HG03432 (cell line): ENCODE measurements at regions not wholly inside any gene's neighbourhood (a gene's known extent, or its start where the extent isn't known, plus 50 kb on each side); places are given as distances from the start of the nearest gene placed in this dataset.
A peak's percentile ranks its signal among the peaks of the same experiment; 100 is the strongest.
"Not testable (repeated sequence)": the region's sequence is repeated elsewhere in the genome, so short reads cannot be mapped to it uniquely, and the experiment has no call there.

Source experiments
- ATAC-seq: cut with Tn5 transposase; IDR thresholded peaks from one replicate; pipeline ENCODE4 v1.9.1; 2021; ENCODE audit warnings: mild to moderate bottlenecking, moderate library complexity; ENCODE audit not compliant: unreplicated experiment

- peak; percentile 62 for ATAC-seq
Observed at GRCh38 chr20:53872561-53873229, 197.7 kb downstream of the BCAS1 start.

GRCh38 chr20:53872081-53872541, 198.3 kb downstream of the BCAS1 start:
- no peak for ATAC-seq

- ATAC-seq = no peak
Observed at GRCh38 chr20:53871541-53871940, 198.9 kb downstream of the BCAS1 start.

GRCh38 chr20:53870426-53871315, 199.7 kb downstream of the BCAS1 start:
- no peak for ATAC-seq

- ATAC-seq = peak; percentile 60
Observed at GRCh38 chr20:53869466-53870258, 200.7 kb downstream of the BCAS1 start.

- no peak for ATAC-seq
Observed at GRCh38 chr20:53867741-53868351, 202.5 kb downstream of the BCAS1 start.

GRCh38 chr20:53866794-53867740, 203.3 kb downstream of the BCAS1 start:
- peak; percentile 60 for ATAC-seq

- ATAC-seq = no peak
Observed at GRCh38 chr20:53865901-53866793, 204.2 kb downstream of the BCAS1 start.

GRCh38 chr20:53864765-53865683, 205.4 kb downstream of the BCAS1 start:
- ATAC-seq = not testable (repeated sequence)

GRCh38 chr20:53863923-53864641, 206.3 kb downstream of the BCAS1 start:
- not testable (repeated sequence) for ATAC-seq

- not testable (repeated sequence) for ATAC-seq
Observed at GRCh38 chr20:53863535-53863922, 206.9 kb downstream of the BCAS1 start.

GRCh38 chr20:53863039-53863438, 207.4 kb downstream of the BCAS1 start:
- ATAC-seq = not testable (repeated sequence)

GRCh38 chr20:53862490-53862889, 207.9 kb downstream of the BCAS1 start:
- ATAC-seq = not testable (repeated sequence)

GRCh38 chr20:53862136-53862397, 208.3 kb downstream of the BCAS1 start:
- not testable (repeated sequence) for ATAC-seq

GRCh38 chr20:53859684-53860083, 210.7 kb downstream of the BCAS1 start:
- no peak for ATAC-seq

GRCh38 chr20:53859009-53859408, 211.4 kb downstream of the BCAS1 start:
- not testable (repeated sequence) for ATAC-seq

- not testable (repeated sequence) for ATAC-seq
Observed at GRCh38 chr20:53858516-53858915, 211.9 kb downstream of the BCAS1 start.
